Loucy (cell line): ENCODE measurements at regions not wholly inside any gene's neighbourhood (a gene's known extent, or its start where the extent isn't known, plus 50 kb on each side); places are given as distances from the start of the nearest gene placed in this dataset.

Experiments used
- EZH2phosphoT487 ChIP-seq: fragments of 200-600 bp; IDR thresholded peaks from 2 replicates; pipeline ENCODE4 v1.6.1; 2018; ENCODE audit warnings: antibody characterized with exemption, mild to moderate bottlenecking, moderate library complexity, borderline replicate concordance
- TF ChIP-seq, protein P1 (sequence below): fragments of 200-600 bp; sonication (generic); conservative IDR thresholded peaks from 2 replicates; pipeline ENCODE4 v1.5.1; 2014; ENCODE audit warnings: mild to moderate bottlenecking, antibody characterized with exemption, low read length

DNA sequence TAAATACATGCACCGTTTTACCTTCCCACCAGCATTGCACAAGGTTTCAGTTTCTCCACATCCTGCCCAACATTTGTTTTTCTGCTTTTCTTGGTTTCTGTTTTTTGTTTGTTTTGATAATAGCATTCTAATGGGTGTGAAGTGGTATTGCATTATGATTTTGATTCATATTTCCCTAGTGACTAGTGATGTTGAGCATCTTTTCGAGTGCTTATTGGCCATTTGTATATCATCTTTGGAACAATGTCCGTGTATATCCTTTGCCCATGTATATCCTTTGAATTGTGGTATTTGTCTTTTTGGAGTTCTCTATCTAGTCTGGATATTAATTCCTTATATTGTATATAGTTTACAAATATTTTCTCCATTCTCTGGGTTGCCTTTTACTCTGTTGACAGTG, 2914.8 kb upstream of the OR11H1 start:
- no peak for TF ChIP-seq EZH2phosphoT487
- TF ChIP-seq, protein P1, sequence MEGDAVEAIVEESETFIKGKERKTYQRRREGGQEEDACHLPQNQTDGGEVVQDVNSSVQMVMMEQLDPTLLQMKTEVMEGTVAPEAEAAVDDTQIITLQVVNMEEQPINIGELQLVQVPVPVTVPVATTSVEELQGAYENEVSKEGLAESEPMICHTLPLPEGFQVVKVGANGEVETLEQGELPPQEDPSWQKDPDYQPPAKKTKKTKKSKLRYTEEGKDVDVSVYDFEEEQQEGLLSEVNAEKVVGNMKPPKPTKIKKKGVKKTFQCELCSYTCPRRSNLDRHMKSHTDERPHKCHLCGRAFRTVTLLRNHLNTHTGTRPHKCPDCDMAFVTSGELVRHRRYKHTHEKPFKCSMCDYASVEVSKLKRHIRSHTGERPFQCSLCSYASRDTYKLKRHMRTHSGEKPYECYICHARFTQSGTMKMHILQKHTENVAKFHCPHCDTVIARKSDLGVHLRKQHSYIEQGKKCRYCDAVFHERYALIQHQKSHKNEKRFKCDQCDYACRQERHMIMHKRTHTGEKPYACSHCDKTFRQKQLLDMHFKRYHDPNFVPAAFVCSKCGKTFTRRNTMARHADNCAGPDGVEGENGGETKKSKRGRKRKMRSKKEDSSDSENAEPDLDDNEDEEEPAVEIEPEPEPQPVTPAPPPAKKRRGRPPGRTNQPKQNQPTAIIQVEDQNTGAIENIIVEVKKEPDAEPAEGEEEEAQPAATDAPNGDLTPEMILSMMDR = no peak
